AG10803 (cell line): ENCODE measurements at regions not wholly inside any gene's neighbourhood (a gene's known extent, or its start where the extent isn't known, plus 50 kb on each side); places are given as distances from the start of the nearest gene placed in this dataset.

ENCODE experiments used
- DNase-seq: peaks from one replicate; pipeline ENCODE4 v3.0.0; 2010; ENCODE audit warnings: low read depth
- H3K4me3 ChIP-seq: 2 replicates; pipeline ENCODE4 v1.5.1; 2011; ENCODE audit warnings: mild to moderate bottlenecking, low read length, control low read depth
- TF ChIP-seq, protein P1 (sequence below): conservative IDR thresholded peaks from 2 replicates; pipeline ENCODE4 v1.5.1; 2011; ENCODE audit warnings: mild to moderate bottlenecking, low read length, control low read depth, inconsistent platforms

DNA sequence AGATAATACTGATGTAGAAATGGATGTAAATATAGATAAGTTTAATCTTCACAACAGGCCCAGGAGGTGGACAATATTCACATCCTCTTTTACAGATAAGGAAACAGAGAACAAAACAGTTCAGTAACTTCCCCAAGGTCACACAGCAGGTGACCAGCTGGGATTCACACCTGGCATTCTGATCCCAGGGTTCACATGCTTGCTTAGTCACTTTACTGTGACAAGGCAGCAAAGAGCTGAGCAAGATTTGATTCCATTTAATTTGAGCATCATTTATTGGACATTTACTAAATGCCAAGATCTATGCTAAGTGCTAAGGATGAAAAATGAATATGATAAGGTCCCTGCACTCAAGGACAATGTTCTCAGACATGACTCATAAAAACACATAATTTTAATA lies 94.1 kb upstream of the STARD13 start:
- TF ChIP-seq, protein P1, sequence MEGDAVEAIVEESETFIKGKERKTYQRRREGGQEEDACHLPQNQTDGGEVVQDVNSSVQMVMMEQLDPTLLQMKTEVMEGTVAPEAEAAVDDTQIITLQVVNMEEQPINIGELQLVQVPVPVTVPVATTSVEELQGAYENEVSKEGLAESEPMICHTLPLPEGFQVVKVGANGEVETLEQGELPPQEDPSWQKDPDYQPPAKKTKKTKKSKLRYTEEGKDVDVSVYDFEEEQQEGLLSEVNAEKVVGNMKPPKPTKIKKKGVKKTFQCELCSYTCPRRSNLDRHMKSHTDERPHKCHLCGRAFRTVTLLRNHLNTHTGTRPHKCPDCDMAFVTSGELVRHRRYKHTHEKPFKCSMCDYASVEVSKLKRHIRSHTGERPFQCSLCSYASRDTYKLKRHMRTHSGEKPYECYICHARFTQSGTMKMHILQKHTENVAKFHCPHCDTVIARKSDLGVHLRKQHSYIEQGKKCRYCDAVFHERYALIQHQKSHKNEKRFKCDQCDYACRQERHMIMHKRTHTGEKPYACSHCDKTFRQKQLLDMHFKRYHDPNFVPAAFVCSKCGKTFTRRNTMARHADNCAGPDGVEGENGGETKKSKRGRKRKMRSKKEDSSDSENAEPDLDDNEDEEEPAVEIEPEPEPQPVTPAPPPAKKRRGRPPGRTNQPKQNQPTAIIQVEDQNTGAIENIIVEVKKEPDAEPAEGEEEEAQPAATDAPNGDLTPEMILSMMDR, result no peak
- DNase-seq, result no peak
- H3K4me3 ChIP-seq, result no peak overlapping the region

DNA sequence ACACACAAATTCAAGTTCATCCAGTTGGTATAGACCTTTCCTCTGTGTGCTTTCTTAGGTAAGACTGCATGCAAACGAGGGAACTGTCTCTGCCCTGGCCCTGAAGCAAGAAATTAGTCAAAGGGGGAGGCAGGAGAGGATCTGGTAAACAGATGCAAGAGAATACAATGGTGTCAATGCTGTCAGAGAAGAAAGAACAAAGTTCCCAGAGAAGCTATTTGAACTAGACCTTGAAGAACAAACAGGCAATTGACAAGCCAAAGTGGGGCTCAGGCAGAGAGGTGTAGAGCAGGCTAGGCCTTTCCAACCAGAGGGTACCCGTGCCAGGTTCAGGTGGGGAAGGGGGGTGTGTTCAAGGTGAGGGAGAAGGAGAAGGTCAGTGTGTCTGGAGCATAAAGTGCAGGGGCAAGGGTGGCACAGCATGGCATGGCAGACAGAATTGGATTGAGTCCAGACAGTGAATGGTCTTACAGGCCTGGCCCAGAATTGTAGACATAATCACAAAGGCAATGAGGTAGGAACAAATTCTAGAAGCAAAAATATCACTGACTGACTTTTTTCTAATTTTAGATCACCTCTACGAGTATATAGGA lies 95.0 kb upstream of the STARD13 start:
- TF ChIP-seq, protein P1, result no peak
- H3K4me3 ChIP-seq, result no peak overlapping the region
- no peak for DNase-seq

DNA sequence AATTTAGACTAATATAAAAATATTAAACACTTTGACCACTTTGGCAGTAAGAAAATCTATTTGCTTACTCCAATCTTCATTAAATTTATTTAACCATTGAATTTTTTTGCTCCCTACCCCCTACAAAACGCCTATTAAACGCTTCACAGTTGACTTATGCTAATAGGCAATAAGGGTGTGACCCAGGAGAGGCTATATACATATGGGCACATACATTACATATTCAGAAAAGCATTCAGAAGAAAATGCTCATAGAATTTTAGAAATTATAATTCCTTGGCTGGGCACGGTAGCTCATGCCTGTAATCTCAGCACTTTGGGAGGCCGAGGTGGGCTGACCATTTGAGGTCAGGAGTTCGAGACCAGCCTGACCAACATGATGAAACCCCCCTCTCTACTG lies 95.6 kb upstream of the STARD13 start:
- no peak for DNase-seq
- TF ChIP-seq, protein P1, result no peak
- H3K4me3 ChIP-seq, result no peak overlapping the region

DNA sequence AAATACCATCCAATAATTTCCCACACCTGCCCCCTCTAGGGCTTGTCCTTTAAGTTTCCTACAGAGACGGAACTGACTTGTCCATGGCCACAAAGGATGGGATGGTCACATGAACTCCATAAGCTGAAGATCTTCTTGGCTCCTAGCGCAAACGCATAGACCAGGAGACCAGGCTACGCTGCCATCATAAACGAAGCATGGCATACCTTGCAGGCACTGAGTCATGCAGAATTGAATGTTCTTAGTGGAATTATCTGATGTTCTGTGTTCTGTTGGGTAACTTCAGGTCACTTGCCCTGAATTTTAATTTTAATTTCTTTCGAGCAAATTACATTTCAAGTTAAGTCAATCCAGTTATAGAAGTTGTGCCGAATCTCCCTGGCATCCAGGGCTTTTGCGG lies 96.4 kb upstream of the STARD13 start:
- H3K4me3 ChIP-seq, result no peak overlapping the region
- TF ChIP-seq, protein P1, result no peak
- DNase-seq, result no peak

DNA sequence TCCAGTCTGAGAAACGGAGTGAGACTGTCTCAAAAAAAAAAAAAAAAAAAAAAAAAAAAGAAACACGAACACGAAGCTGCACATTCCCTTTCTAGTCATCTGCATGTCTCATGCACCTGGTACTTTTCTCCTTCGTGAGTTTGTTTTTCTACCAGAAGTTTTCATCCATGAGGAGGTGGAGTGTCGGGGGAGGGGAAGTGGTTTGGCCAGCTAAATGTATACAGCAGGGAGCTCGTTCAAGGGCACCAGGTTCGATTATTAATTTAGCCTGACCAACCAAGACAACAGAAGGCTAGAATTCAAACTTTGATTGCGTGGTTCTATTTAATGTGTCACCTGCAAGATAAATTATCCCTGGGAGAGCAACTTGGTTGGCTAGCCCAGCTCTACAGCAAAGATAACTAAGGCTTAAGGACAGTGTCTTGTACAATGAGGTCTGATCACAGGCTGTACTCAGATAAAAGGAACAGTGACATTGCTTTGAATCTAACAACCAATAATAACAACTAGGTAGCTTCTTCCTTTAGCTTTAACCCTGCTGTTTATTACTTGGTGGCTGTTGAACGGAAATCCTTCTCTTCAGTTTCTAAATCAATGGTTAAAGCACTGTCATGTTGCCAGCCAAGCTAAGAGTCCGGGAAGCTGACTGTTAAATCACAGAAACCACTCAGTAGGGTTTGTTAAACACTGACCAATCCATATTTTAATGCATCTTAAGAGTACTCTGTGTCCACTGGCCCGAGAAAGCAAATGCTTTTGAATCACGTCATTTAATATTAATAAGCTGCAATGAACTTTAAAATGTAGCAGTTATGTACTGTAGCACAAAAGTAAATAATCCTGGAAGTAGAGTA lies 98.4 kb upstream of the STARD13 start:
- no peak for DNase-seq
- H3K4me3 ChIP-seq, result no peak overlapping the region
- TF ChIP-seq, protein P1, result no peak

DNA sequence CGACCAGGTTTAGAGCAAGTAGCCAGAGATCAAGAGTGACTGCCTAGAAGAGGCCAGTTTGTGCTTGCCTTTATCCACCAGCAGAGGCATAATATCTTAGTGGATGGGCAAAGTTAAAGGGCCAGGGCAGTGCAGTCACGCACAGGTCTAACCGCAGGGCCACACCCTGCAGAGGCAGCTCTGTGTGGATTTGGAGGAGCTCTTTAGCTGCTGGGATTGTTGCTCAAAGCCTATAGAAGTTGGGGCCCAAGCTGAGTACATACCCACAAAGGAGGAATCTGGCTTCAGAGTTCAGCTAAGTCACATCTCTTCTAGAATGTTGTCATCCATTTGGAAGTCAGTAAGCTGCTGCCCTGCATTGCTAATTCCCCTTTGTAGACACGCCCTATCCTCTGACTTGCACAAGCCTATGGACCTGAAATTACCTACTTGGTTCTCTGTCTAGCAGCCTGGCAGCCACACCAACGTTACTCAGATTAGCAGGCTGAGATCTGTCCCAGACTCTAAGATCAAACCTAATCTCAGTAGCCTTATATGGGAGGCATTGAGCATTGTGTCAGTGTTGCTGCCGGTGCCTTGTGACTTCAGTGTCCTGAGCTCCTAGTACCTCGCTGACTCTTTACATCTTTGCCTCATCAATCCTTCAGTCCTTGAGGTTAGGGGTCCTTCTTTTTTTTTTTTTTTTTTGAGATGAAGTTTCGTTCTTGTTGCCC lies 102.9 kb upstream of the STARD13 start:
- H3K4me3 ChIP-seq, result no peak overlapping the region
- peak; percentile 4 for DNase-seq
- TF ChIP-seq, protein P1, result no peak; the same call in 1 of the 2 replicates
